ENCODE measurements at regions not wholly inside any gene's neighbourhood (a gene's known extent, or its start where the extent isn't known, plus 50 kb on each side); places are given as distances from the start of the nearest gene placed in this dataset.
"Not testable (repeated sequence)": the region's sequence is repeated elsewhere in the genome, so short reads cannot be mapped to it uniquely, and the experiment has no call there.

- DNase-seq: no peak
Measured at GRCh38 chr2:224173210-224173609, 134.1 kb upstream of the SERPINE2 start.

GRCh38 chr2:224171226-224171625 lies 132.1 kb upstream of the SERPINE2 start:
- peak; percentile 12 for DNase-seq

- DNase-seq: no peak
Measured at GRCh38 chr2:224169847-224170246, 130.8 kb upstream of the SERPINE2 start.

GRCh38 chr2:224167781-224168180 lies 128.7 kb upstream of the SERPINE2 start:
- DNase-seq: not testable (repeated sequence)

- no peak for DNase-seq
Measured at GRCh38 chr2:224166654-224167053, 127.6 kb upstream of the SERPINE2 start.

- DNase-seq: no peak
Measured at GRCh38 chr2:224165901-224166319, 126.8 kb upstream of the SERPINE2 start.

- no peak for DNase-seq
Measured at GRCh38 chr2:224163566-224164307, 124.7 kb upstream of the SERPINE2 start.

- no peak for DNase-seq
Measured at GRCh38 chr2:224162122-224162521, 123.0 kb upstream of the SERPINE2 start.

GRCh38 chr2:224161712-224162111 lies 122.6 kb upstream of the SERPINE2 start:
- DNase-seq: no peak

- no peak for DNase-seq
Measured at GRCh38 chr2:224160917-224161316, 121.8 kb upstream of the SERPINE2 start.

- DNase-seq: no peak
Measured at GRCh38 chr2:224159345-224159928, 120.4 kb upstream of the SERPINE2 start.

GRCh38 chr2:224158831-224159230 lies 119.7 kb upstream of the SERPINE2 start:
- no peak for DNase-seq

GRCh38 chr2:224158061-224158460 lies 119.0 kb upstream of the SERPINE2 start:
- DNase-seq: no peak

GRCh38 chr2:224157655-224158054 lies 118.6 kb upstream of the SERPINE2 start:
- DNase-seq: no peak

GRCh38 chr2:224156436-224156835 lies 117.3 kb upstream of the SERPINE2 start:
- DNase-seq: no peak

GRCh38 chr2:224155896-224156295 lies 116.8 kb upstream of the SERPINE2 start:
- DNase-seq: no peak

- DNase-seq: no peak
Measured at GRCh38 chr2:224155371-224155770, 116.3 kb upstream of the SERPINE2 start.

- no peak for DNase-seq
Measured at GRCh38 chr2:224151680-224152310, 112.7 kb upstream of the SERPINE2 start.

GRCh38 chr2:224151161-224151560 lies 112.1 kb upstream of the SERPINE2 start:
- no peak for DNase-seq

GRCh38 chr2:224148058-224148457 lies 109.0 kb upstream of the SERPINE2 start:
- DNase-seq: not testable (repeated sequence)

- DNase-seq: no peak
Measured at GRCh38 chr2:224147174-224147573, 108.1 kb upstream of the SERPINE2 start.

- no peak for DNase-seq
Measured at GRCh38 chr2:224146356-224147160, 107.5 kb upstream of the SERPINE2 start.

- DNase-seq: no peak
Measured at GRCh38 chr2:224145751-224146355, 106.8 kb upstream of the SERPINE2 start.

Measured in NCI-H1092 treated with DMSO at 0.1 percent for 48 hours (cell line).